Sigmoid colon (tissue), 6 donors: ENCODE measurements at regions not wholly inside any gene's neighbourhood (a gene's known extent, or its start where the extent isn't known, plus 50 kb on each side); places are given as distances from the start of the nearest gene placed in this dataset.

Experiments used
- DNase-seq: peaks from one replicate; pipeline ENCODE4 v3.0.0-alpha.2; 2019
- H3K27ac ChIP-seq, 4 donors: fragments of 200-600 bp; sonication (generic); one replicate each; pipeline ENCODE4 v1.5.1; 2016 to 2019; ENCODE audit warnings: mild to moderate bottlenecking in 1 of 4
- H3K27me3 ChIP-seq, 3 donors: fragments of 200-600 bp; sonication (generic); one replicate each; pipeline ENCODE4 v1.5.1; 2019; ENCODE audit warnings: mild to moderate bottlenecking in 1 of 3
- H3K36me3 ChIP-seq, 4 donors: fragments of 200-600 bp; sonication (generic); one replicate each; pipeline ENCODE4 v1.5.1; 2016 to 2019
- H3K4me1 ChIP-seq, 4 donors: fragments of 200-600 bp; sonication (generic); one replicate each; pipeline ENCODE4 v1.5.1; 2017 to 2019
- H3K4me3 ChIP-seq, 4 donors: fragments of 200-600 bp; sonication (generic); one replicate each; pipeline ENCODE4 v1.5.1; 2017 to 2019; ENCODE audit warnings: mild to moderate bottlenecking in 2 of 4, moderate library complexity in 1 of 4
- H3K9me3 ChIP-seq, 4 donors: fragments of 200-600 bp in 3 of 4; sonication (generic) in 3 of 4; one replicate each; pipeline versions ENCODE4 v1.5.1 to v1.6.1; 2013 to 2019
- EP300 ChIP-seq, 4 donors: sonication (generic); formaldehyde crosslinking; IDR thresholded peaks; one replicate each; pipeline ENCODE4 v1.6.1; 2017; ENCODE audit warnings: antibody characterized with exemption in 4 of 4
- POLR2A ChIP-seq, 2 donors: fragments of 450-650 bp; IDR thresholded peaks; one replicate each; pipeline ENCODE4 v1.6.1; 2016; ENCODE audit warnings: antibody characterized with exemption in 2 of 2, mild to moderate bottlenecking in 2 of 2, moderate library complexity in 2 of 2
- POLR2AphosphoS5 ChIP-seq, 4 donors: sonication (generic); formaldehyde crosslinking; IDR thresholded peaks; one replicate each; pipeline ENCODE4 v1.6.1; 2017; ENCODE audit warnings: antibody characterized with exemption in 4 of 4
- WGBS, 2 donors: extraction: QIAGEN DNeasy Blood & Tissue Kit; methylation state at CpG; one replicate each; pipeline ENCODE4 v1.1.7; 2013; 5-methylcytosine and 5-hydroxymethylcytosine counted together
- intact Hi-C: fragments of 100-400 bp; cut with DNase I; formaldehyde crosslinking; loops from one replicate; pipeline ENCODE4 v1.15.1; 2023
- TF ChIP-seq, protein P1 (sequence below), 4 experiments: fragments of 450-650 bp in 3 of 4; fragments of 200-600 bp in 1 of 4; IDR thresholded peaks; one replicate each; pipeline ENCODE4 v1.5.1; 2016 to 2019; ENCODE audit warnings: antibody characterized with exemption in 4 of 4, mild to moderate bottlenecking in 3 of 4, moderate library complexity in 2 of 4
- donor health status: healthy with polysubstance abuse.
- donor health status: healthy.

- Histone ChIP-seq H3K4me3 (no peak overlapping the region), H3K4me1 (no peaks in the 10 kb centered on the region), H3K9me3 (no peaks in the 10 kb centered on the region), H3K27me3 (no peaks in the 10 kb centered on the region), H3K36me3 (no peaks in the 10 kb centered on the region), H3K27ac (no peak overlapping the region)
- 7 to 23% methylated on average over 1 of the region's 1 CpG for WGBS, 2 donors
- no peak for DNase-seq
- intact Hi-C loops = no loop called here
- TF ChIP-seq EP300 (IDR thresholded peaks at IDR 0.05) = no peak
- TF ChIP-seq, protein P1, sequence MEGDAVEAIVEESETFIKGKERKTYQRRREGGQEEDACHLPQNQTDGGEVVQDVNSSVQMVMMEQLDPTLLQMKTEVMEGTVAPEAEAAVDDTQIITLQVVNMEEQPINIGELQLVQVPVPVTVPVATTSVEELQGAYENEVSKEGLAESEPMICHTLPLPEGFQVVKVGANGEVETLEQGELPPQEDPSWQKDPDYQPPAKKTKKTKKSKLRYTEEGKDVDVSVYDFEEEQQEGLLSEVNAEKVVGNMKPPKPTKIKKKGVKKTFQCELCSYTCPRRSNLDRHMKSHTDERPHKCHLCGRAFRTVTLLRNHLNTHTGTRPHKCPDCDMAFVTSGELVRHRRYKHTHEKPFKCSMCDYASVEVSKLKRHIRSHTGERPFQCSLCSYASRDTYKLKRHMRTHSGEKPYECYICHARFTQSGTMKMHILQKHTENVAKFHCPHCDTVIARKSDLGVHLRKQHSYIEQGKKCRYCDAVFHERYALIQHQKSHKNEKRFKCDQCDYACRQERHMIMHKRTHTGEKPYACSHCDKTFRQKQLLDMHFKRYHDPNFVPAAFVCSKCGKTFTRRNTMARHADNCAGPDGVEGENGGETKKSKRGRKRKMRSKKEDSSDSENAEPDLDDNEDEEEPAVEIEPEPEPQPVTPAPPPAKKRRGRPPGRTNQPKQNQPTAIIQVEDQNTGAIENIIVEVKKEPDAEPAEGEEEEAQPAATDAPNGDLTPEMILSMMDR (IDR thresholded peaks at IDR 0.05) = no peak
- TF ChIP-seq POLR2AphosphoS5 (IDR thresholded peaks at IDR 0.05) = no peak
- no peak for TF ChIP-seq POLR2A (IDR thresholded peaks at IDR 0.05)
Measured at GRCh38 chr5:166063261-166063660, 2228.2 kb upstream of the WWC1 start.

DNA sequence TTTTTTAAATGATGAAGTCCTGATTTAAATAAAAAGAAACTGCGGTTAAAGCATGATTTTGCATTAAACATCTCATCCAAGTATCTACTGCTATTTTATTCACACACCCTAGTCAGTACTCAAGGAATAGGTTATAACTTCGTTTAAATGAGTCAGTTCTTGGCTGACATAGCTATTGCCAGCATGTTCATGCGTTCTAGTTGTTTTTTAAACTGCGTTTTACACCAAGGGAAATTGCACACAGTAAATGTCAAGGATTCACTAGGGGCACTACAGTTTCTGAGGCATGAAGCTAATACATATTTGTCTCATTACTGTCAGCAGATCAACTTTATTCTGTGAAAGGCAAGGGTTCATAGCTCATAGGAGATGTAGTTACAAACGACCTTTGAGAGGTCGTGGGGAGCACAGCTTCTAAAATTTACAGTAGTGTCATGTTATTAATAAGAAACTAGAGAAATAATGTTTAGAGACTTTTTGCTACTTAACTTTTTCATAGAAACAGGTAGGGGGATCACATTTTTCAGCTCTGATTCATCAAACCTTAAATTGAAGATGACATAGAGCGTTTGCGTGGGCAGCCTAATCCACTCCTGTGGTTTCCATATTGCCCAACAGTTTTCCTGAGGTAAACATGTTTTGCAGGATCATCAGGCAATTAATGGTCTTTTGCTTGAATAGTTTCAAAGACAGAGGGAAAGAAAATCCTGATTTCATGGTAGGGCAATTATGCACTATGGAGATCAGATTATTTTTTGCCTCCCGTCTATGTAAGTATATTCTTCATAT is 2222.7 kb upstream of the WWC1 start:
- DNase-seq = no peak
- H3K9me3 ChIP-seq = no peaks in the 10 kb centered on the region
- H3K36me3 ChIP-seq = no peaks in the 10 kb centered on the region
- H3K4me3 ChIP-seq = no peak overlapping the region
- no peaks in the 10 kb centered on the region for H3K27me3 ChIP-seq
- no peak overlapping the region for H3K27ac ChIP-seq
- no peaks in the 10 kb centered on the region for H3K4me1 ChIP-seq
- intact Hi-C loops = no loop called here
- 80 to 85% methylated on average over 9 of the region's 9 CpGs for WGBS, 2 donors
- TF ChIP-seq POLR2A (IDR thresholded peaks at IDR 0.05) (no peak), EP300 (IDR thresholded peaks at IDR 0.05) (no peak), POLR2AphosphoS5 (IDR thresholded peaks at IDR 0.05) (no peak)
- TF ChIP-seq, protein P1 (IDR thresholded peaks at IDR 0.05) = no peak

DNA sequence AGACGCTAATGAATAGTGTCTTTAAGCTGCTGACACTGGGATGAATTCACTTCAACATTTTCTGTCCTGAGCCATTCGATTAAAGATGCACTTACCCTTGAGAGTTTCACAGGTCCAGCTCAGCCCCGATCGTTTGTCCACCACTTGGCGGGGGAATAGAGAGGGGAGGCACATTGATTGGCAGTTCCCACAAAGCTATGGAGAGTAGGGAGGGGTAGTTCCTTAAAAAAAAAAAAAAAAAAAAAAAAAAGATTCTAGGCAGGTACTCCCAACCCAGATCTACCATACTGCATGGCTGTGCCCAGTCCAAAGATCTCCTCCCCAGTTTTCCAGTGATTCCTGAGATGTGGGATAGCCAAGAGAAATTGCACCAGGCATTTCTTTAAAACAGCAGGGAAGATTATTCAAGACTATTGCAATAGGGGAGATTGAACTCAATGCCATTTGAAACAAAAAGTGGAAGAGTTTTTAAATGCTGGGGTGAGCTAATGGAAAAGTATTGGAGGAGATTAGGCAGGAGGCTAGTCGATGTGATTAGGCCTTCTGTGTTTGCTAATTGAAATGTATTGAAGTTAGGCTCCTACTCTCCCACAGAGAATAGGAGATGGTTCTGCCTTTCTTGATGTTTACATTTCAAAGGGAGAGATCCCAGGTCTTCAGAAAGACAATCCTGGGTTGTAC is 2217.4 kb upstream of the WWC1 start:
- H3K4me3 ChIP-seq = no peak overlapping the region
- 61 to 75% methylated on average over 6 of the region's 6 CpGs for WGBS, 2 donors
- no peaks in the 10 kb centered on the region for H3K36me3 ChIP-seq
- H3K27me3 ChIP-seq = no peaks in the 10 kb centered on the region
- no peaks in the 10 kb centered on the region for H3K9me3 ChIP-seq
- TF ChIP-seq POLR2AphosphoS5 (IDR thresholded peaks at IDR 0.05) = no peak
- TF ChIP-seq EP300 (IDR thresholded peaks at IDR 0.05) = no peak
- TF ChIP-seq POLR2A (IDR thresholded peaks at IDR 0.05) = no peak
- TF ChIP-seq, protein P1 (IDR thresholded peaks at IDR 0.05) = no peak
- intact Hi-C loops = no loop called here
- no peak overlapping the region for H3K27ac ChIP-seq
- no peaks in the 10 kb centered on the region for H3K4me1 ChIP-seq
- DNase-seq = no peak

GRCh38 chr5:166074582-166075481 is 2216.6 kb upstream of the WWC1 start:
- Histone ChIP-seq H3K27ac (no peak overlapping the region), H3K9me3 (no peaks in the 10 kb centered on the region), H3K4me3 (no peak overlapping the region), H3K36me3 (no peaks in the 10 kb centered on the region), H3K4me1 (no peaks in the 10 kb centered on the region), H3K27me3 (no peaks in the 10 kb centered on the region)
- DNase-seq = no peak
- intact Hi-C loops = no loop called here
- 54 to 66% methylated on average over 5 of the region's 5 CpGs for WGBS, 2 donors
- no peak for TF ChIP-seq POLR2A (IDR thresholded peaks at IDR 0.05)
- TF ChIP-seq EP300 (IDR thresholded peaks at IDR 0.05) = no peak
- TF ChIP-seq, protein P1 (IDR thresholded peaks at IDR 0.05) = no peak
- no peak for TF ChIP-seq POLR2AphosphoS5 (IDR thresholded peaks at IDR 0.05)
